Esophagus squamous epithelium (tissue), 4 donors: ENCODE measurements at regions not wholly inside any gene's neighbourhood (a gene's known extent, or its start where the extent isn't known, plus 50 kb on each side); places are given as distances from the start of the nearest gene placed in this dataset.

Experiments used
- CTCF ChIP-seq, 6 experiments: fragments of 450-650 bp in 4 of 6; fragments of 200-600 bp in 2 of 6; sonication (generic) in 2 of 6; IDR thresholded peaks; one replicate each; pipeline ENCODE4 v1.5.1; 2016 to 2019; ENCODE audit warnings: antibody characterized with exemption in 6 of 6, mild to moderate bottlenecking in 4 of 6, moderate library complexity in 4 of 6
- POLR2A ChIP-seq, 4 donors: fragments of 450-650 bp; IDR thresholded peaks; one replicate each; pipeline ENCODE4 v1.6.1; 2017; ENCODE audit warnings: antibody characterized with exemption in 4 of 4, mild to moderate bottlenecking in 4 of 4, moderate library complexity in 3 of 4

GRCh38 chr20:59526242-59527225 is 77.8 kb upstream of the PHACTR3 start:
- TF ChIP-seq CTCF (IDR thresholded peaks at IDR 0.05) (no peak), POLR2A (IDR thresholded peaks at IDR 0.05) (no peak)
